Right atrium auricular region (tissue), 2 donors: ENCODE measurements at regions not wholly inside any gene's neighbourhood (a gene's known extent, or its start where the extent isn't known, plus 50 kb on each side); places are given as distances from the start of the nearest gene placed in this dataset.

ENCODE experiments used
- DNase-seq: peaks from one replicate; pipeline ENCODE4 v3.0.0-alpha.2; 2019; ENCODE audit warnings: low spot score
- H3K27ac ChIP-seq, 2 donors: fragments of 200-600 bp; sonication (generic); 1 replicate in 1 of 2; 2 replicates in 1 of 2; pipeline ENCODE4 v1.5.1; 2016 to 2019
- H3K27me3 ChIP-seq, 2 donors: fragments of 200-600 bp; sonication (generic); one replicate each; pipeline versions ENCODE4 v1.5.1 to v1.6.0; 2017 to 2019
- H3K36me3 ChIP-seq: fragments of 200-600 bp; sonication (generic); one replicate; pipeline ENCODE4 v1.5.1; 2016
- H3K4me1 ChIP-seq, 2 donors: fragments of 200-600 bp; sonication (generic); one replicate each; pipeline versions ENCODE4 v1.5.1 to v1.6.0; 2017 to 2019
- H3K4me3 ChIP-seq, 2 donors: fragments of 200-600 bp; sonication (generic); 1 replicate in 1 of 2; 2 replicates in 1 of 2; pipeline ENCODE4 v1.5.1; 2017 to 2019; ENCODE audit warnings: mild to moderate bottlenecking in 1 of 2, moderate library complexity in 1 of 2
- H3K9me3 ChIP-seq, 2 donors: fragments of 200-600 bp; sonication (generic); one replicate each; pipeline ENCODE4 v1.5.1; 2019
- TF ChIP-seq, protein P1 (sequence below), 2 donors: fragments of 200-600 bp; sonication (generic); IDR thresholded peaks; one replicate each; pipeline ENCODE4 v1.5.1; 2019; ENCODE audit warnings: antibody characterized with exemption in 2 of 2

DNA sequence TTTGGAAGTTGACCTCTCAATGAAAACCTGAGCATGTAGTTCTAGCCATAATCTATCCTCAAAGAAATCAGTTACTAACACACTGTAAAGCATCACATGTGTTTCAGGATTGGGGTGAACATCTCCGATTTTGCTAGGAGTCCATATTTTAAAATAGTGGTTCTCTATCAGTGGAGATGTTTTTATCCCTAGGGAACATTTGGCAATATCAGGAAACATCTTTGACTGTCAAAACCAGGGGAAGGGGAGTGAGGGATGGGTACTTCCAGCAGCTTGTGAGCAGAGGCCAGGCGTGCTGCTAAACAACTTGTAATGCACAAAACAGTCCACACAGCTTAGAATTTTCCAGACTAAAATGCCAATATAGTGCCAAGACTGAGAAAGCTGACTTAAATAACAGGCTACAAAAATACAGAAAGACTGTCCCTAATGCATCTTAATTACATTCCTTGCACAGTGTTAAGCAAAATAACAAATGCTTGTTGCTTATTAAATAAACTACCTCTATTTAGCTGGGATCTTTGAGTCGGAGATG lies 120.9 kb downstream of the CRPPA start:
- Histone ChIP-seq H3K9me3 (no peaks in the 10 kb centered on the region), H3K27me3 (no peaks in the 10 kb centered on the region), H3K36me3 (no peaks in the 10 kb centered on the region), H3K4me3 (no peak overlapping the region), H3K4me1 (no peaks in the 10 kb centered on the region), H3K27ac (no peak overlapping the region)
- TF ChIP-seq, protein P1, sequence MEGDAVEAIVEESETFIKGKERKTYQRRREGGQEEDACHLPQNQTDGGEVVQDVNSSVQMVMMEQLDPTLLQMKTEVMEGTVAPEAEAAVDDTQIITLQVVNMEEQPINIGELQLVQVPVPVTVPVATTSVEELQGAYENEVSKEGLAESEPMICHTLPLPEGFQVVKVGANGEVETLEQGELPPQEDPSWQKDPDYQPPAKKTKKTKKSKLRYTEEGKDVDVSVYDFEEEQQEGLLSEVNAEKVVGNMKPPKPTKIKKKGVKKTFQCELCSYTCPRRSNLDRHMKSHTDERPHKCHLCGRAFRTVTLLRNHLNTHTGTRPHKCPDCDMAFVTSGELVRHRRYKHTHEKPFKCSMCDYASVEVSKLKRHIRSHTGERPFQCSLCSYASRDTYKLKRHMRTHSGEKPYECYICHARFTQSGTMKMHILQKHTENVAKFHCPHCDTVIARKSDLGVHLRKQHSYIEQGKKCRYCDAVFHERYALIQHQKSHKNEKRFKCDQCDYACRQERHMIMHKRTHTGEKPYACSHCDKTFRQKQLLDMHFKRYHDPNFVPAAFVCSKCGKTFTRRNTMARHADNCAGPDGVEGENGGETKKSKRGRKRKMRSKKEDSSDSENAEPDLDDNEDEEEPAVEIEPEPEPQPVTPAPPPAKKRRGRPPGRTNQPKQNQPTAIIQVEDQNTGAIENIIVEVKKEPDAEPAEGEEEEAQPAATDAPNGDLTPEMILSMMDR (IDR thresholded peaks at IDR 0.05) = no peak
- no peak for DNase-seq

DNA sequence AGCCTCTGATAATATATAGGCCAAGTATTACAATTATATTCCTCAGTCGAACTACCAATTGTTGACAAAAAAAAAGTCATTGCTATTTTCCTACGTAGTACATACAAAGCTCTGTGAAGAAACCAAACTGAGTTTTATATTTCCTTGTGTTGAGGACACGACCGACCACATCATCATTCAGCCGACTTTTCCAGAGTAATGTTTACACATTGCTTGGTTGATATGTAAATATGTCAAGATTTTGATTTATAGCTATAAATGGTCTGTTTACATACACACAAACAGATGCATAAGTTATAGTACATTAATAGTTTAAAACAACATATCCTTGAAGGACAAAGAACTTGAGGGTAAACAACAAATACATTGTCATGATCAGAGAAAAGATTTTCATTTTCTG lies 121.5 kb downstream of the CRPPA start:
- H3K9me3 ChIP-seq = no peaks in the 10 kb centered on the region
- H3K4me1 ChIP-seq = no peaks in the 10 kb centered on the region
- H3K36me3 ChIP-seq = no peaks in the 10 kb centered on the region
- DNase-seq = no peak
- TF ChIP-seq, protein P1 (IDR thresholded peaks at IDR 0.05) = no peak
- no peaks in the 10 kb centered on the region for H3K27me3 ChIP-seq
- H3K4me3 ChIP-seq = no peak overlapping the region
- H3K27ac ChIP-seq = no peak overlapping the region

DNA sequence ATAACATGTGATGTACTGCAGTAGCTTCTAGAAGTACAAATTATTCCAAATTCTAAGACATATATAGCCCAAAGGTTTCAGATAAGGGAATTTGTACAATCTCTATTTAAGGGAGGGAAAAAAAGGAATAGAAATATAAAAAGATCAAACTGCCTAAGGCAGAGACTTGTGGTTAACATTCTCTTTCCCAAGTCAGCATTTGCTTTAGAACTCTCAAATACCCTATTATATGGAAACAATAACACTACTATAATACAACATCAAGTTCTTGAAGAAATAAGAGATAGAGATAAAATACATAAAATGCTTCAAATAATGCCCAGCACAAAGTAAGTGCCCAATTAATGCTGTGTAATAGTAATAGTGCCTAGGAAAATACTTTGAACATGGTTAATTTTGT lies 123.1 kb downstream of the CRPPA start:
- Histone ChIP-seq H3K27ac (no peak overlapping the region), H3K4me1 (no peaks in the 10 kb centered on the region), H3K4me3 (no peak overlapping the region), H3K9me3 (no peaks in the 10 kb centered on the region), H3K27me3 (no peaks in the 10 kb centered on the region), H3K36me3 (no peaks in the 10 kb centered on the region)
- TF ChIP-seq, protein P1 (IDR thresholded peaks at IDR 0.05) = no peak
- no peak for DNase-seq

DNA sequence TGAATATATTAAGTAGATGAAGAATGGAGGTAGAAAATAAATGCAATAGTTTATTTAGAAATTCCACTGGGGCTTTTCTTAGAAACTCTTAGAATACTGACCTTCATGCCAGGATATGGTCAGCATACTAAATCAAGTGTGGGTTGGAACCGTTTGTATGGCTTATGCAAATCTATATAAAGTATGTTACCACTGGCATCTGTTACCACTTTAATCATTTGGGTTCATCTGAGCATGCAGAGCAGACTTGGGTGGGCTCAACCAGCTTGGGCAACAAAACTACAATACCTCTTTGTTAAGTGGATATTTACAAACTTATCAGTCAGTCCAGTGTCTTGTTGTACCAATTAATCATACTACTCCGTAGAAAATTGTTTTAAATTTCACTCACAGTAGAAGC lies 125.8 kb downstream of the CRPPA start:
- DNase-seq = no peak
- Histone ChIP-seq H3K4me3 (no peak overlapping the region), H3K27ac (no peak overlapping the region), H3K4me1 (no peaks in the 10 kb centered on the region), H3K36me3 (no peaks in the 10 kb centered on the region), H3K27me3 (no peaks in the 10 kb centered on the region), H3K9me3 (no peaks in the 10 kb centered on the region)
- TF ChIP-seq, protein P1 (IDR thresholded peaks at IDR 0.05) = no peak

DNA sequence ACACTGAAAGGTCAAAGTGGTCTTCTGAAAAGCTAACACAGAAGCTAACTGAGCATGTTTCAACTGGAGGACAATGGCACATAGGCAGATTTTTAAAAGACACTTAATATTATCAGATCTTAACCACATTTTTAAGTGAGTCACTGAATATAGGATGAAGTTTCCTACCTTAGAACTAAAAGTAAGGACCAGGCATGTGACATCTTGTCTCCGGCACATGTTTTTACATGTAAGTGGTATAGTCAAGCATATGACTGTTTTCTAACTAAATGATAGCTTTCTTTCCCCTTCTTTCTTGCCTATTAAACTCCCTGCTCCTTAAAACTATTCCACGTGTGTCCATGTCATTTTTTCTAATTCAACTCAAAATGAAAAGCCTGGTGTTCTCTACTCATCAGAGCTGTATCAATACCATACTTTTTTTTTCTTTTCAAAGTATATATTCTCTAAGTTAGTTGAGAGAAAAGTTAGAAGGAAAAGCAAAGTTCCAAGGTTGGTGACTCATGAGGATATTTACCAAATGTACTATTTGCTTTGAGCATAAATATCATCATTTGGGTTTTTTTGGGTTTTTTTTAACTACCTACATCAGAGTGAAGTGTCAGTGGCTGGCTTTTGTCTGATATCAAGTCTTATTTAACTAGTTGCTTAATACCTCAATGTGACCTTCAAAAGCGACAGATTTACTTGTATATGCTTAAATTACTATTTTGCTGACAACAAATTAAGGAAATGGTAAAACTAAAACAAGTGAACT lies 127.5 kb downstream of the CRPPA start:
- no peak overlapping the region for H3K4me3 ChIP-seq
- no peaks in the 10 kb centered on the region for H3K4me1 ChIP-seq
- no peak overlapping the region for H3K27ac ChIP-seq
- H3K36me3 ChIP-seq = no peaks in the 10 kb centered on the region
- no peak for DNase-seq
- no peaks in the 10 kb centered on the region for H3K27me3 ChIP-seq
- TF ChIP-seq, protein P1 (IDR thresholded peaks at IDR 0.05) = no peak
- H3K9me3 ChIP-seq = peaks cover 0 to 7% of the 10 kb centered on the region in 2 donors

DNA sequence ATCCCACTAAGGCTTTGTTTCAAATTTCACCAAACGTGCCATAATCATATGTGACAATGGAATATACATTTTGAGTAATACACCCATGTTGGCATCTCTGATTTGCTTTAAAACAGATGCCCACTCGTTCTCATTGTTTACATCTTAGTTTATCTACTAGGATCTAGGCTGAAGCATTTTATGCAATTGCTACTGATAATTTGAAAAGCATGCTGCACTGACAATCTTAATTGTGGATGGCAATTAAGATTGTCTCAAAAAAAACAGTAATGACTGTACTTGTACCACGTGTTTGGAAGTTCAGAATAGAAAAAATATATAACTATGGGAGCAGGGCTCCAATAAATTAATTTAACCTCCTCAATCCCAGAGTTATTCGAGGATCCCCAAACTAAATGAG lies 136.8 kb downstream of the CRPPA start:
- Histone ChIP-seq H3K27me3 (no peaks in the 10 kb centered on the region), H3K4me1 (no peaks in the 10 kb centered on the region), H3K36me3 (no peaks in the 10 kb centered on the region), H3K27ac (no peak overlapping the region), H3K9me3 (peaks cover 4 to 6% of the 10 kb centered on the region in 2 donors), H3K4me3 (no peak overlapping the region)
- no peak for DNase-seq
- TF ChIP-seq, protein P1 (IDR thresholded peaks at IDR 0.05) = no peak
